CD4-positive, alpha-beta T cell treated with Interleukin-17A for 1 hour (primary cell): ENCODE measurements at regions not wholly inside any gene's neighbourhood (a gene's known extent, or its start where the extent isn't known, plus 50 kb on each side); places are given as distances from the start of the nearest gene placed in this dataset.

Source experiments
- DNase-seq: peaks from one replicate; pipeline ENCODE4 v3.0.0-alpha.2; 2020

DNA sequence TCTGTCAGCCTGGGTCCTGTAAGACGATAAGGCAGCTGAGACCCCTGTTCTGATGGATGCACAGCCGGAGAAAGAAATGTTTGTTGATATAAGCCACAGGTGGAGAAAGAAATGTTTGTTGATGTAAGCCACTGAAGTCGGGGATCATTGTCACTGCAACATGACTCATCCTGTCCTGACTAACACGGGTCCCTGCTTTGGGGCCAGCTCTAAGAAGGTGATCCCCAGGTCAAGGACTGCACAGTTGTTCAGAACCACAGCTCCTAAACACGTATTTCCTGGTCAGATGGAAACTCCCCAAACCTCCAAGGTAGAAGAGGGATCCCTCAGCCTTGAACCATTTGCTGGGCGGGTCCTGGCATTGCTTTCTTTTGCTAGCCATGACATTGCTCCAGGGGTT, 86.4 kb upstream of the IGSF21 start:
- DNase-seq, result no peak

- no peak for DNase-seq
These were observed 75.3 kb upstream of the IGSF21 start for GRCh38 chr1:18032172-18032859.

- DNase-seq, result no peak
These were observed 72.5 kb upstream of the IGSF21 start for GRCh38 chr1:18035145-18035544.

DNA sequence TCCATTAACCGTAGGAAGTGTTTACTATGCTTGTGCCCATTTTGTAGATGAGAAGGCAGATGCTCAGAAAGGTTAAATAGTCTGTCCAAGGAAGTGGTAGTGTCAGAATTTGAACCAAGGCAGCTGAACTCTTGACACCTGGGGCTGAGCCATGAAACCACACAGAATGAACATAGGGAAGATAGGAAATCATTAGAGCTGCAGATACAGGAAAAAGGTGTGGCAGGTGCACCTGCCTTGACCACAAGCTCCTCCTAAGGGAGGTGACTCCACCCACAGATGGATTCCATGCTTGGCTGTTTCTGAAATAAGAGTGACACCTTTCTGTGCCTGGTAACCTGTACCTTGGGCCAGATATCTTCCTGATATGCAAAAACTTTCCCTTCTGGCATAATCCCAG, 69.9 kb upstream of the IGSF21 start:
- DNase-seq, result no peak

GRCh38 chr1:18038051-18038450, 69.5 kb upstream of the IGSF21 start:
- DNase-seq, result no peak

- DNase-seq, result no peak
These were observed 68.5 kb upstream of the IGSF21 start for GRCh38 chr1:18039102-18039501.

DNA sequence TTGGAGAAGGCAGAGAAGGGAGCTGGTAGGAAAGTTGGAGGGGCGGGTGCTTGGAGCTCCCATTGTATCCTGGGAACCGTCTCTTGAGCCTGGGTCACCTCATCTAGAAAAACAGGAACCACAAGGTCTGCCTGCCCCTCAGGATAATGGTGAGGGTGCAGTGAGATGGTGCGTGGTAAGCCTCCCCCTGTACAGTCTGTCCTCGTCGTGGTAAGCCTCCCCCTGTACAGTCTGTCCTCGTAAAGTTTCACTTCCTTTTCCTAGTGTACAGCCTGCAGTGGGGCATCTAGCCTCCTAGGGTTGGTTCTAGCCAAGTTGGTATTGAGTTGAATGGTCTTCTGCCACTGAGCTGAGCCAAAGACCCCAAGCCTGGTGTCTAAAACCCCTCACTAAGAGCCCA, 66.5 kb upstream of the IGSF21 start:
- DNase-seq, result no peak

GRCh38 chr1:18041685-18042355, 65.8 kb upstream of the IGSF21 start:
- no peak for DNase-seq

GRCh38 chr1:18043871-18044270, 63.7 kb upstream of the IGSF21 start:
- DNase-seq, result no peak

DNA sequence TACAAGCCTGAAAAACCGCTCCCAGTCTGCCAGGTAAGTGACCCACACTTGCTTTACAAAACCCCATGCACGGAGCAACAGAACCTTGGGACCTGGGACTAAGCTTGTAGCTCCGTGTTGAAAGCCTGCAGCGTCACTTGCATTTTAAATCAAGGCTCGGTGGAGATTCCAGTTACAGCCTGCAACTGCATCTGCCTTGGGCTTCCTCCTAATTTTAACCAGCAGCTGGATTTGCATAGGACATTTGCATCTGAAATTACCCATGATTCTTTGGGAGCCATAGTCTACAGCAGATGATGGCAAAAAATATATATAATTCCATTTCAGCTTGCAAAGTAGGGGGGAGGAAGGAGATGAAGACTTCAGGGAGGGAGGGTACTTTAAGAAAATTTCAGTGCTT, 62.4 kb upstream of the IGSF21 start:
- DNase-seq, result no peak

DNA sequence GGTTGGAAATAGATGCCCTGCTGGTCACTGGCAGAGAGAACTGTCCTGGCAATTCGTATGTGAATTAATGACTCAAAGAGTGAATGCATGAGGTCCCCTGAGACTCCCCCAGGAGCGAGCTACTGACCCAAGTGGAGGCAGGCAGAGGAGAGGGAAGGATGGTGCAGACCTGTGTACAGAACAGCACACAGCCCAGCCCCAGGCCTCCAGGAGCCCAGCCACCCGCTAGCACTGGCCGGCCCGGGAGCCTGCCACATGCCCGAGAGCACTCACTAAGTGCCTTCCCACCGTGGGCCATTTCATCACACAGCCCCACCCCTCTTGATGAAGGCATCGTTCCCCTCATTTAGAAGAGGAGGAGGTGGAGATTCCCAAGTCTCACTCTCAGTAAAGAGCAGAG, 62.0 kb upstream of the IGSF21 start:
- no peak for DNase-seq

DNA sequence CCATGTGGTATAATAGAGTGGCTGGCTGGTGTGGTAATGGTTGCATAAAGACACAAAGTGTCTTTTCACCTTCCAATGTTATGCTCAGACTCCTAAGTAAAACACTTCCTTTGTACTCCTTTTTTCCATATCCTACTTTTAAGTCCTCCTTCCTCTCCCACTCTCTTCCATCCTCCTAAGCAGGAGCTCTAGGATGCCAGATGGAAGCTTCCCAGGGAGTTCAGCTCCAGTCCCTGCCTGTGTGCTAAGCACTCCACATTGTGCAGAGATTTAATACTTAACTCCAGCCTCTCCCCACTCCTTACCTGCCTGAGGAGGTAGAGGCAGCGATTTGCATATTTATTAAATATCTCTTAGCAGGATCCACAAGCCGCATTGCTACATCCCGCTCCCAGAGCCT, 60.5 kb upstream of the IGSF21 start:
- no peak for DNase-seq

GRCh38 chr1:18049228-18049627, 58.4 kb upstream of the IGSF21 start:
- no peak for DNase-seq

DNA sequence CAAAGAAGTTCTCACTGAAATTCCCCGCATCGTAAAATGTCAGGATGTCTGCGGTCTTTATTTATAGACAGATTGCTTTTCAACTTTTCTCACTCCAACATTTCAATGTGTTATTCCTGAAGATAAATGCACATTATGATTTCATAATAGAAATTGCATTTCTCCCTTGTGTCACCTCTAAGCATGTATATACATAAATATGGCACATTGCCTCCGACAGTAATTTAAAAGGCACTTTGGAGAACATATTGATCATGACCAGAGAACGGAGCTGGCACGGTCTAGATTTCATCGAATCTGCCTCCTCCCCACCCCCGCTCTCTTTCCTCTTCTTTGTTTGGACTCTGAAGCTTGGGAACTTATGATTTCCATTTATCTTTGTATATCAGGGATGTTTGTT, 54.9 kb upstream of the IGSF21 start:
- DNase-seq, result no peak

- no peak for DNase-seq
These were observed 52.4 kb upstream of the IGSF21 start for GRCh38 chr1:18055156-18055555.

GRCh38 chr1:18056545-18056944, 51.1 kb upstream of the IGSF21 start:
- DNase-seq, result no peak

DNA sequence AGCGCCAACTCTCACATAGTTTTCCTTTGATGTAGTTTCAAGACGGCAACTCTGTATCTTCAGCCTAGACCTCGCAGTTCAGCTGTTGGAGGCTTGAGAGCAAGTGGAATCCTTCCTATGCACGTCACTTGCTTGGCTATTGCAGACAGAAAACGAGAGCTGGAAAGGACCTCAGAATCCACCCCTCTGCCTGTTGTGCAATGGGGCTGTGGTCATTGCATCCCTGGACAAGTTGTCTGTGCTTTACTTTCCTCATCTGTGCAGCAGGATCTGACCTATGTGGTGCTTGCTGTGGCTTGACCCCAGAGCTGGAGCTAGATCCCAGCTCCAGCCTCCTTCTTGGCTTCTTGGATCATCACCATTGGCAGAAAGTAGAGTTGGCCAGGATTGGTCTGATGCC, 50.0 kb upstream of the IGSF21 start:
- DNase-seq, result no peak
